WTC11 (cell line): ENCODE measurements at regions not wholly inside any gene's neighbourhood (a gene's known extent, or its start where the extent isn't known, plus 50 kb on each side); places are given as distances from the start of the nearest gene placed in this dataset.

Experiments
- ATF6 ChIP-seq: sonication (generic); formaldehyde crosslinking; IDR thresholded peaks from 2 replicates; pipeline ENCODE4 v1.8.1; 2023; ENCODE audit warnings: mild to moderate bottlenecking, missing genetic modification reagents
- CTCF ChIP-seq: fragments of 200-600 bp; IDR thresholded peaks from 2 replicates; pipeline ENCODE4 v1.8.0; 2022; ENCODE audit warnings: antibody characterized with exemption
- FOXJ3 ChIP-seq: sonication (generic); formaldehyde crosslinking; IDR thresholded peaks from 2 replicates; pipeline ENCODE4 v1.9.0; 2021; ENCODE audit warnings: missing genetic modification reagents, mild to moderate bottlenecking, borderline replicate concordance
- FOXP1 ChIP-seq: sonication (generic); formaldehyde crosslinking; IDR thresholded peaks from 2 replicates; pipeline ENCODE4 v1.8.0; 2022; ENCODE audit warnings: missing genetic modification reagents, mild to moderate bottlenecking, moderate library complexity, borderline replicate concordance
- IRF1 ChIP-seq: sonication (generic); formaldehyde crosslinking; IDR thresholded peaks from 2 replicates; pipeline ENCODE4 v1.8.0; 2023; ENCODE audit warnings: missing genetic modification reagents
- NR3C1 ChIP-seq: sonication (generic); formaldehyde crosslinking; conservative IDR thresholded peaks from 2 replicates; pipeline ENCODE4 v1.8.1; 2023; ENCODE audit warnings: low read depth, mild to moderate bottlenecking, missing genetic modification reagents
- SP1 ChIP-seq: sonication (generic); formaldehyde crosslinking; conservative IDR thresholded peaks from 2 replicates; pipeline ENCODE4 v1.8.1; 2022; ENCODE audit warnings: missing genetic modification reagents
- USF2 ChIP-seq: sonication (generic); formaldehyde crosslinking; IDR thresholded peaks from 2 replicates; pipeline ENCODE4 v1.8.1; 2023; ENCODE audit warnings: mild to moderate bottlenecking, missing genetic modification reagents, moderate library complexity
- TF ChIP-seq, protein P1 (sequence below): sonication (generic); formaldehyde crosslinking; IDR thresholded peaks from 2 replicates; pipeline ENCODE4 v1.8.1; 2023; ENCODE audit warnings: mild to moderate bottlenecking, moderate library complexity, missing genetic modification reagents
- TF ChIP-seq, protein P2 (sequence below): sonication (generic); formaldehyde crosslinking; IDR thresholded peaks from 2 replicates; pipeline ENCODE4 v1.8.0; 2022; ENCODE audit warnings: mild to moderate bottlenecking, missing genetic modification reagents
- TF ChIP-seq, protein P3 (sequence below): sonication (generic); formaldehyde crosslinking; IDR thresholded peaks from 2 replicates; pipeline ENCODE4 v1.8.1; 2023; ENCODE audit warnings: mild to moderate bottlenecking, missing genetic modification reagents, borderline replicate concordance

DNA sequence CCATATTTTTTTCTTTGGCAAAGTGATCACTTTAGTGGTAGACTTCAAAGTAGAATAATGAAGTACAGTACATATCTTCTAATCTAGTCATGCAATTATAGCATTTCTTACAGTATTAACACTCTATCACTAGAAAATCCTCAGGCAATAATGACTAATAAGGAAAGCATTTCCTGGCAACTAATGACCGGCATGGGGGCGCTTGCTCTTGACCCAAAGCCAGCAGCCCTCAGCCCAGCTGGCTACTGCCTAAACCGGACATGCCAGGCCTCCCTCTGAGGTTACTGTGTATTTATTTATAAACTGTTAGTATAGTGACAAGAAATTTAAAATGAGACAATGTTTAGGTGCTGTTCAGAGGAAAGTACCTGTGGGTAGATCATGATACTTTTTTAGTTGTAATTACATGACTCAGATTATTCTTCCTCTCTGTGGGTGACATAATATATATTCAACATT, 633.8 kb downstream of the PTPRC start:
- TF ChIP-seq IRF1 (CRISPR knock-in tag) = no peak
- no peak for TF ChIP-seq CTCF
- TF ChIP-seq FOXJ3 (CRISPR knock-in tag) = no peak
- TF ChIP-seq NR3C1 = no peak
- TF ChIP-seq, protein P1, sequence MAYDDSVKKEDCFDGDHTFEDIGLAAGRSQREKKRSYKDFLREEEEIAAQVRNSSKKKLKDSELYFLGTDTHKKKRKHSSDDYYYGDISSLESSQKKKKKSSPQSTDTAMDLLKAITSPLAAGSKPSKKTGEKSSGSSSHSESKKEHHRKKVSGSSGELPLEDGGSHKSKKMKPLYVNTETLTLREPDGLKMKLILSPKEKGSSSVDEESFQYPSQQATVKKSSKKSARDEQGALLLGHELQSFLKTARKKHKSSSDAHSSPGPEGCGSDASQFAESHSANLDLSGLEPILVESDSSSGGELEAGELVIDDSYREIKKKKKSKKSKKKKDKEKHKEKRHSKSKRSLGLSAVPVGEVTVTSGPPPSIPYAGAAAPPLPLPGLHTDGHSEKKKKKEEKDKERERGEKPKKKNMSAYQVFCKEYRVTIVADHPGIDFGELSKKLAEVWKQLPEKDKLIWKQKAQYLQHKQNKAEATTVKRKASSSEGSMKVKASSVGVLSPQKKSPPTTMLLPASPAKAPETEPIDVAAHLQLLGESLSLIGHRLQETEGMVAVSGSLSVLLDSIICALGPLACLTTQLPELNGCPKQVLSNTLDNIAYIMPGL = no peak
- TF ChIP-seq, protein P2, sequence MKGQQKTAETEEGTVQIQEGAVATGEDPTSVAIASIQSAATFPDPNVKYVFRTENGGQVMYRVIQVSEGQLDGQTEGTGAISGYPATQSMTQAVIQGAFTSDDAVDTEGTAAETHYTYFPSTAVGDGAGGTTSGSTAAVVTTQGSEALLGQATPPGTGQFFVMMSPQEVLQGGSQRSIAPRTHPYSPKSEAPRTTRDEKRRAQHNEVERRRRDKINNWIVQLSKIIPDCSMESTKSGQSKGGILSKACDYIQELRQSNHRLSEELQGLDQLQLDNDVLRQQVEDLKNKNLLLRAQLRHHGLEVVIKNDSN (CRISPR knock-in tag) = no peak
- TF ChIP-seq SP1 (CRISPR knock-in tag) = no peak
- TF ChIP-seq USF2 = no peak
- TF ChIP-seq, protein P3, sequence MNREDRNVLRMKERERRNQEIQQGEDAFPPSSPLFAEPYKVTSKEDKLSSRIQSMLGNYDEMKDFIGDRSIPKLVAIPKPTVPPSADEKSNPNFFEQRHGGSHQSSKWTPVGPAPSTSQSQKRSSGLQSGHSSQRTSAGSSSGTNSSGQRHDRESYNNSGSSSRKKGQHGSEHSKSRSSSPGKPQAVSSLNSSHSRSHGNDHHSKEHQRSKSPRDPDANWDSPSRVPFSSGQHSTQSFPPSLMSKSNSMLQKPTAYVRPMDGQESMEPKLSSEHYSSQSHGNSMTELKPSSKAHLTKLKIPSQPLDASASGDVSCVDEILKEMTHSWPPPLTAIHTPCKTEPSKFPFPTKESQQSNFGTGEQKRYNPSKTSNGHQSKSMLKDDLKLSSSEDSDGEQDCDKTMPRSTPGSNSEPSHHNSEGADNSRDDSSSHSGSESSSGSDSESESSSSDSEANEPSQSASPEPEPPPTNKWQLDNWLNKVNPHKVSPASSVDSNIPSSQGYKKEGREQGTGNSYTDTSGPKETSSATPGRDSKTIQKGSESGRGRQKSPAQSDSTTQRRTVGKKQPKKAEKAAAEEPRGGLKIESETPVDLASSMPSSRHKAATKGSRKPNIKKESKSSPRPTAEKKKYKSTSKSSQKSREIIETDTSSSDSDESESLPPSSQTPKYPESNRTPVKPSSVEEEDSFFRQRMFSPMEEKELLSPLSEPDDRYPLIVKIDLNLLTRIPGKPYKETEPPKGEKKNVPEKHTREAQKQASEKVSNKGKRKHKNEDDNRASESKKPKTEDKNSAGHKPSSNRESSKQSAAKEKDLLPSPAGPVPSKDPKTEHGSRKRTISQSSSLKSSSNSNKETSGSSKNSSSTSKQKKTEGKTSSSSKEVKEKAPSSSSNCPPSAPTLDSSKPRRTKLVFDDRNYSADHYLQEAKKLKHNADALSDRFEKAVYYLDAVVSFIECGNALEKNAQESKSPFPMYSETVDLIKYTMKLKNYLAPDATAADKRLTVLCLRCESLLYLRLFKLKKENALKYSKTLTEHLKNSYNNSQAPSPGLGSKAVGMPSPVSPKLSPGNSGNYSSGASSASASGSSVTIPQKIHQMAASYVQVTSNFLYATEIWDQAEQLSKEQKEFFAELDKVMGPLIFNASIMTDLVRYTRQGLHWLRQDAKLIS (CRISPR knock-in tag) = no peak
- no peak for TF ChIP-seq ATF6
- no peak for TF ChIP-seq FOXP1 (CRISPR knock-in tag)
